ENCODE measurements at regions not wholly inside any gene's neighbourhood (a gene's known extent, or its start where the extent isn't known, plus 50 kb on each side); places are given as distances from the start of the nearest gene placed in this dataset.

GRCh38 chr2:120898961-120899750 is 163.5 kb downstream of the GLI2 start:
- DNase-seq (ENCODE audit: low spot score) (no peak), ATAC-seq (no peak)
- Mint-ChIP-seq H3K9me3 (no peaks in the 10 kb centered on the region), H3K36me3 (no peaks in the 10 kb centered on the region), H3K4me3 (no peak overlapping the region), H3K4me1 (ENCODE audit: low read depth in 2 of 2) (no peaks in the 10 kb centered on the region), H3K27ac (no peak overlapping the region), H3K27me3 (peaks cover 0 to 22% of the 10 kb centered on the region in 2 donors)

GRCh38 chr2:120899771-120900170 is 164.1 kb downstream of the GLI2 start:
- H3K9me3 Mint-ChIP-seq, result no peaks in the 10 kb centered on the region
- no peak for ATAC-seq
- H3K4me1 Mint-ChIP-seq (ENCODE audit: low read depth in 2 of 2), result no peaks in the 10 kb centered on the region
- H3K27ac Mint-ChIP-seq, result no peak overlapping the region
- no peak for DNase-seq (ENCODE audit: low spot score)
- no peak overlapping the region for H3K4me3 Mint-ChIP-seq
- no peaks in the 10 kb centered on the region for H3K36me3 Mint-ChIP-seq
- H3K27me3 Mint-ChIP-seq, result peaks cover 0 to 22% of the 10 kb centered on the region in 2 donors

DNA sequence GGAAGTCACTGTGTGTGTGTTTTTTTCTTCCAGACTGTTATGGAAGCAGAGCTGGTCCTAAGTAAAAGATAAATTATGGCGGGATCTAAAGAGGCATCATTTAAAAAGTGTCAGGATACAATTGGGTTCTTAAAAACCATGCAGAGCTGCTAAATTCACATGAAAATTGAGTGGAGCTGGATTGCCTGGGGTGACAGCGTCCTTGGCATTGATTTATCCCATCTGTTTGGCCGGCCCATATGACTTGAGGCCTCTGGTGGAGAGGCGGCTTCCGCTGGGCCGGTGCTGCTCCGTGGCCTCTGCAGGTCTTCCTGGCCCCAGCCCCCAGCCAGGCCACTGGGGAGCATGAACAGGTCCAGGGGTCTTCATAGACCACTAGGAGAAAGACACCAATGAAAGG is 165.5 kb downstream of the GLI2 start:
- no peaks in the 10 kb centered on the region for H3K4me1 Mint-ChIP-seq (ENCODE audit: low read depth in 2 of 2)
- ATAC-seq (no peak), DNase-seq (ENCODE audit: low spot score) (no peak)
- H3K27ac Mint-ChIP-seq, result no peak overlapping the region
- no peak overlapping the region for H3K4me3 Mint-ChIP-seq
- H3K36me3 Mint-ChIP-seq, result no peaks in the 10 kb centered on the region
- no peaks in the 10 kb centered on the region for H3K9me3 Mint-ChIP-seq
- H3K27me3 Mint-ChIP-seq, result peaks cover 0 to 22% of the 10 kb centered on the region in 2 donors

- DNase-seq (ENCODE audit: low spot score) (no peak), ATAC-seq (no peak)
- Mint-ChIP-seq H3K4me3 (no peak overlapping the region), H3K9me3 (no peaks in the 10 kb centered on the region), H3K27me3 (peaks cover 0 to 9% of the 10 kb centered on the region in 2 donors), H3K4me1 (ENCODE audit: low read depth in 2 of 2) (no peaks in the 10 kb centered on the region), H3K36me3 (no peaks in the 10 kb centered on the region), H3K27ac (no peak overlapping the region)
Measured at GRCh38 chr2:120902592-120902991, 166.9 kb downstream of the GLI2 start.

GRCh38 chr2:120904379-120904778 is 168.7 kb downstream of the GLI2 start:
- no peak overlapping the region for H3K27ac Mint-ChIP-seq
- DNase-seq (ENCODE audit: low spot score) (no peak), ATAC-seq (no peak)
- no peaks in the 10 kb centered on the region for H3K36me3 Mint-ChIP-seq
- H3K4me1 Mint-ChIP-seq (ENCODE audit: low read depth in 2 of 2), result no peaks in the 10 kb centered on the region
- peaks cover 0 to 9% of the 10 kb centered on the region in 2 donors for H3K27me3 Mint-ChIP-seq
- no peak overlapping the region for H3K4me3 Mint-ChIP-seq
- no peaks in the 10 kb centered on the region for H3K9me3 Mint-ChIP-seq

- DNase-seq (ENCODE audit: low spot score) (no peak), ATAC-seq (no peak)
- no peak overlapping the region for H3K27ac Mint-ChIP-seq
- peaks cover 0 to 9% of the 10 kb centered on the region in 2 donors for H3K27me3 Mint-ChIP-seq
- H3K9me3 Mint-ChIP-seq, result no peaks in the 10 kb centered on the region
- no peak overlapping the region for H3K4me3 Mint-ChIP-seq
- no peaks in the 10 kb centered on the region for H3K4me1 Mint-ChIP-seq (ENCODE audit: low read depth in 2 of 2)
- no peaks in the 10 kb centered on the region for H3K36me3 Mint-ChIP-seq
Measured at GRCh38 chr2:120904830-120905234, 169.2 kb downstream of the GLI2 start.

DNA sequence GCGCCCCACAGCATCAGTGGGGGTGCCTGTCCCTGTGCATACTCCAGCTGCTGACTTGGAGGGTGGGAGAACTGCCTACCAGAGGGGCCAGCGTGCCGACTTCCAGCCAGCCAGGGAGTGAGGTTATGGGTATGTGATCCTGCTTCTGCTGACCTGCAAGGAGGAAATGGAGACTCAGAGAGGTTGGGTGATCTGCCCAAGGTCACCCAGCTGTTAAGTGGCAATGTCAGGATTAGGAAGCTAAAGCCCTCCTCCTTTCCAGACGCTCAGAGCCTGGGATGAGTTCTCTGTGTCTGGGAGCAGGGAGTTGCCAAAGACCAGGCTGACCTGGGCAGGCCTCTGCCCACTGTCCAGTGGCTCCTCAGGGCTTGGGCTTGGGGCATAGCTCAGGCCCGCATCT is 169.6 kb downstream of the GLI2 start:
- H3K9me3 Mint-ChIP-seq, result no peaks in the 10 kb centered on the region
- H3K27me3 Mint-ChIP-seq, result peaks cover 0 to 9% of the 10 kb centered on the region in 2 donors
- H3K36me3 Mint-ChIP-seq, result no peaks in the 10 kb centered on the region
- no peak overlapping the region for H3K4me3 Mint-ChIP-seq
- no peak for DNase-seq (ENCODE audit: low spot score)
- H3K4me1 Mint-ChIP-seq (ENCODE audit: low read depth in 2 of 2), result no peaks in the 10 kb centered on the region
- no peak for ATAC-seq
- H3K27ac Mint-ChIP-seq, result no peak overlapping the region

GRCh38 chr2:120905824-120906571 is 170.3 kb downstream of the GLI2 start:
- peaks cover 0 to 9% of the 10 kb centered on the region in 2 donors for H3K27me3 Mint-ChIP-seq

DNA sequence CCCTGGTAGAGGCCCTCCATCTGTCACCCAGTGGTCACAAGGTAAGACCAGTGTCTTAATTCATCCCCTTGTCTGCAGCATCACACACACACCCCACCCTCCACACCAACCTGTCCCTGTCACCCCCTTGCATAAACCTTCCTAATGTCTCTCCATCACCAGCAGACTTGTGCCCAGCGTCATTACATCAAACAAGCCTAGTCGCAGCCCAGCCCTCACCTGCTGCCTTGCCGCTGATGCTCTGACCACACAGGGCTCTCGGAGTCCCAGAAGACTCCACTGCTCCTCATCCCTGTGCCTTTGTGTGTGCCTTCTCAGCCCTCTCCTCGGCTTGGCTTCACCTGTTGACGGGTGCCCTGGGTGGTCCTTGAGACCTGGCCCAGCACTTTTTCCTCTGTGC is 171.2 kb downstream of the GLI2 start:
- DNase-seq (ENCODE audit: low spot score) (no peak), ATAC-seq (peak in 1 of 2 donors; percentile 2)
- Mint-ChIP-seq H3K9me3 (no peaks in the 10 kb centered on the region), H3K27ac (no peak overlapping the region), H3K4me1 (ENCODE audit: low read depth in 2 of 2) (no peaks in the 10 kb centered on the region), H3K27me3 (peaks cover 0 to 9% of the 10 kb centered on the region in 2 donors), H3K4me3 (no peak overlapping the region), H3K36me3 (no peaks in the 10 kb centered on the region)

More at GRCh38 chr2:120905824-120906571, 170.3 kb downstream of the GLI2 start:
- Mint-ChIP-seq H3K27ac (no peak overlapping the region), H3K36me3 (no peaks in the 10 kb centered on the region), H3K4me1 (ENCODE audit: low read depth in 2 of 2) (no peaks in the 10 kb centered on the region), H3K9me3 (no peaks in the 10 kb centered on the region), H3K4me3 (no peak overlapping the region)
- no peak for DNase-seq (ENCODE audit: low spot score)
- ATAC-seq, result peak in 1 of 2 donors; percentile 13

DNA sequence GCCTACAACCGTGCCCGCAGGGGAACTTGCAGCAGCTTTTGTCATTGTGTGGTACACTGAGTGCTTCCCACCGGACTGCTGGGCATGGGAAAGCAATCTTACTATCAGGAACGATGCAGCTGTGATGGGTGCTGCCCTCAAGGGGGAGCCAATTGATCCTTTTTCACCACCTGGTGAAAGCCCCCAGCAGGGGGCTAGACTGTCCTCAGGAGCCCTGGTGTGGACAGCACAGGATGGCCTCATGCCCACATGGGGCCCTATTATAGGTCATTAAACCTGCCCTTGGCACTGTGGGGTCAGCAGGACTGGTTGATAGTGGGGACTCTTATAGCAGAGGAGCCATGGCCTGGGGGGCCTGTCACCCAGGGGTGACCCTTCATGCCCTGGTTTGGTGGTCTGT is 172.2 kb downstream of the GLI2 start:
- no peaks in the 10 kb centered on the region for H3K9me3 Mint-ChIP-seq
- H3K27ac Mint-ChIP-seq, result no peak overlapping the region
- DNase-seq (ENCODE audit: low spot score), result no peak
- peaks cover 0 to under 1% of the 10 kb centered on the region in 2 donors for H3K27me3 Mint-ChIP-seq
- no peaks in the 10 kb centered on the region for H3K4me1 Mint-ChIP-seq (ENCODE audit: low read depth in 2 of 2)
- no peaks in the 10 kb centered on the region for H3K36me3 Mint-ChIP-seq
- no peak for ATAC-seq
- H3K4me3 Mint-ChIP-seq, result no peak overlapping the region

DNA sequence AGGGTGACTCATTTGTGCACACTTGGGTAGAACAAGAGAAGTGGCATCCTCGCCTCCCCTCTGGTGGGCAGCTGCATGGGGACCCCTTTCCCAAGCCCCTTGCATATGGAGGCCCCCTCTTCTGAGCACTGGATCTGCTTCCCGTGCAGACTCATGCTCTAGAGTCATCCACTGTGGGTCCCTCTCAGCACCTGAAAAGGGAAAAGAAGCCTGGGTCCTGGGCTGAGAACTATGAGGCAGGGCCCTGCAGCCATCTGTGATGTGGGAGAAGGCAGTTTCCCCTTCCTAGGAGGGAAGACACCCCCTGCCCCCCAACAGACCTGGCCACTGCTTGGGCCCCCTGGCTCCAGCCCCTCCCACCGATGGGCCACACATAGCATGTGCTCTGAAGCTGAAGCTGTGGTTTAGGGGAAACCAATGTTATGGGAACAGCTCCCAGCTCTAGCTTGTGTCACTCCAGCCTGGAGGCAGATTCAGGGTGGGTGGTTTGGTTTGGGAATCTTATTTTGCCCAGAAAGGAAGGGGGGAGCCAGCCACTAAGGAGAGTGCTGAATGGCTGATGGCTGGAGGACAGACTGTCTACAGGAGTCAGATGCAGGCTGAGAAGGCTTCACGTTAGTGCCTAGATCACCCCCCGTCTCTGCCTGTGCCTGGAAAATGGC is 172.8 kb downstream of the GLI2 start:
- no peaks in the 10 kb centered on the region for H3K36me3 Mint-ChIP-seq
- no peaks in the 10 kb centered on the region for H3K4me1 Mint-ChIP-seq (ENCODE audit: low read depth in 2 of 2)
- DNase-seq (ENCODE audit: low spot score) (no peak), ATAC-seq (no peak)
- H3K9me3 Mint-ChIP-seq, result no peaks in the 10 kb centered on the region
- H3K4me3 Mint-ChIP-seq, result no peak overlapping the region
- H3K27me3 Mint-ChIP-seq, result no peaks in the 10 kb centered on the region
- H3K27ac Mint-ChIP-seq, result no peak overlapping the region

GRCh38 chr2:120909102-120909501 is 173.4 kb downstream of the GLI2 start:
- no peak overlapping the region for H3K27ac Mint-ChIP-seq
- no peak overlapping the region for H3K4me3 Mint-ChIP-seq
- ATAC-seq (no peak), DNase-seq (ENCODE audit: low spot score) (no peak)
- no peaks in the 10 kb centered on the region for H3K4me1 Mint-ChIP-seq (ENCODE audit: low read depth in 2 of 2)
- H3K27me3 Mint-ChIP-seq, result no peaks in the 10 kb centered on the region
- H3K36me3 Mint-ChIP-seq, result no peaks in the 10 kb centered on the region
- H3K9me3 Mint-ChIP-seq, result no peaks in the 10 kb centered on the region

DNA sequence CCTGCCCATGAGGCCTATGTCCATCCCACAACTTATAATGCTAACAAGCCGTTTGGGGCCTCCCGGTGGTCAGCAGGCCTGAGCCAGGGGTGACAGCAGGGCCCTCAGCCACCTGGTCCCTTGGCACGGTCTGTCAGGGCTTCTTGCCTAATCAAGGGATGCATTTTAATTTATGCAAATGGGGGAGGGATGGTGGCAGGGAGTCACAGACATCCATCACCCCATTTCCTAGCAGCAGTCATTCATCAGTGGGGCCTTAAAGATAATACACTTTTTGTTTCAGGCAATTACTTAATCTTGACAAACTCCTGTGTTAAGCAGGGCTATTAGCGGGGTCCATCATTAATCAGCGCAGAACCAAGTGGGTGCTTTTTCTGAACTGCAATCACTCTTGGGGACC is 174.5 kb downstream of the GLI2 start:
- Mint-ChIP-seq H3K27ac (no peak overlapping the region), H3K9me3 (no peaks in the 10 kb centered on the region), H3K36me3 (no peaks in the 10 kb centered on the region), H3K4me3 (no peak overlapping the region), H3K27me3 (no peaks in the 10 kb centered on the region), H3K4me1 (ENCODE audit: low read depth in 2 of 2) (no peaks in the 10 kb centered on the region)
- ATAC-seq, result no peak
- no peak for DNase-seq (ENCODE audit: low spot score)
